Liver (tissue), 8 donors: ENCODE measurements at regions not wholly inside any gene's neighbourhood (a gene's known extent, or its start where the extent isn't known, plus 50 kb on each side); places are given as distances from the start of the nearest gene placed in this dataset.

Source experiments
- DNase-seq: peaks from one replicate; pipeline ENCODE4 v3.0.0-alpha.2; 2017; ENCODE audit warnings: low spot score
- H3K27ac ChIP-seq, 2 donors: one replicate each; pipeline ENCODE4 v1.7.0; 2013; ENCODE audit warnings: inconsistent platforms in 2 of 2, low read length in 2 of 2, control low read depth in 1 of 2, low read depth in 1 of 2, mild to moderate bottlenecking in 1 of 2
- H3K27me3 ChIP-seq, 4 donors: one replicate each; pipeline versions ENCODE4 v1.6.1 to v1.7.0; 2013; ENCODE audit warnings: low read length in 3 of 4, inconsistent platforms in 1 of 4, mild to moderate bottlenecking in 1 of 4, moderate library complexity in 1 of 4; ENCODE audit not compliant: control insufficient read depth in 4 of 4, insufficient read depth in 4 of 4
- H3K36me3 ChIP-seq, 4 donors: one replicate each; pipeline versions ENCODE4 v1.6.1 to v1.7.0; 2013; ENCODE audit warnings: low read length in 3 of 4, mild to moderate bottlenecking in 3 of 4, low read depth in 1 of 4, moderate library complexity in 1 of 4; ENCODE audit not compliant: control insufficient read depth in 4 of 4, insufficient read depth in 3 of 4
- H3K4me1 ChIP-seq, 4 donors: one replicate each; pipeline versions ENCODE4 v1.6.1 to v1.7.0; 2013; ENCODE audit warnings: low read length in 3 of 4, mild to moderate bottlenecking in 3 of 4, moderate library complexity in 1 of 4; ENCODE audit not compliant: control insufficient read depth in 4 of 4, insufficient read depth in 4 of 4
- H3K4me3 ChIP-seq, 3 donors: one replicate each; pipeline versions ENCODE4 v1.6.1 to v1.7.0; 2013; ENCODE audit warnings: low read length in 3 of 3, control low read depth in 1 of 3, low read depth in 1 of 3, mild to moderate bottlenecking in 1 of 3
- H3K9ac ChIP-seq, 2 donors: one replicate each; pipeline ENCODE4 v1.7.0; 2013; ENCODE audit warnings: low read length in 2 of 2, mild to moderate bottlenecking in 2 of 2, moderate library complexity in 2 of 2, control low read depth in 1 of 2, low read depth in 1 of 2
- H3K9me3 ChIP-seq, 4 donors: one replicate each; pipeline versions ENCODE4 v1.6.1 to v1.7.0; 2013; ENCODE audit warnings: low read length in 3 of 4; ENCODE audit not compliant: control insufficient read depth in 4 of 4
- EGR1 ChIP-seq, 2 donors: IDR thresholded peaks; 2 replicates each; pipeline ENCODE4 v1.6.1; 2016 to 2018; ENCODE audit warnings: antibody characterized with exemption in 2 of 2, low read depth in 2 of 2
- FOXA1 ChIP-seq: IDR thresholded peaks from 2 replicates; pipeline ENCODE4 v1.6.1; 2016; ENCODE audit warnings: antibody characterized with exemption
- FOXA2 ChIP-seq: IDR thresholded peaks from 2 replicates; pipeline ENCODE4 v1.6.1; 2016; ENCODE audit warnings: antibody characterized with exemption
- GABPA ChIP-seq, 2 donors: IDR thresholded peaks in 1 of 2; conservative IDR thresholded peaks in 1 of 2; 2 replicates each; pipeline ENCODE4 v1.6.1; 2016; ENCODE audit warnings: antibody characterized with exemption in 2 of 2, mild to moderate bottlenecking in 1 of 2, moderate library complexity in 1 of 2
- HNF4A ChIP-seq, 2 donors: conservative IDR thresholded peaks; 2 replicates each; pipeline ENCODE4 v1.6.1; 2016; ENCODE audit warnings: antibody characterized with exemption in 2 of 2, mild to moderate bottlenecking in 2 of 2
- HNF4G ChIP-seq: IDR thresholded peaks from 2 replicates; pipeline ENCODE4 v1.6.1; 2016; ENCODE audit warnings: antibody characterized with exemption
- JUND ChIP-seq, 2 donors: IDR thresholded peaks; 2 replicates each; pipeline ENCODE4 v1.6.1; 2016; ENCODE audit warnings: antibody characterized with exemption in 2 of 2
- NR2F2 ChIP-seq: IDR thresholded peaks from 2 replicates; pipeline ENCODE4 v1.6.1; 2016; ENCODE audit warnings: antibody characterized with exemption
- RAD21 ChIP-seq, 2 donors: IDR thresholded peaks; 2 replicates each; pipeline ENCODE4 v1.6.1; 2016; ENCODE audit warnings: antibody characterized with exemption in 2 of 2, mild to moderate bottlenecking in 2 of 2
- RXRA ChIP-seq, 2 donors: IDR thresholded peaks; 2 replicates each; pipeline ENCODE4 v1.6.1; 2017 to 2018; ENCODE audit warnings: antibody characterized with exemption in 2 of 2, mild to moderate bottlenecking in 1 of 2
- SP1 ChIP-seq: IDR thresholded peaks from 2 replicates; pipeline ENCODE4 v1.6.1; 2018; ENCODE audit warnings: antibody characterized with exemption, mild to moderate bottlenecking
- TAF1 ChIP-seq: conservative IDR thresholded peaks from 2 replicates; pipeline ENCODE4 v1.6.1; 2016; ENCODE audit warnings: antibody characterized with exemption, mild to moderate bottlenecking
- YY1 ChIP-seq: IDR thresholded peaks from 2 replicates; pipeline ENCODE4 v1.6.1; 2016; ENCODE audit warnings: antibody characterized with exemption, mild to moderate bottlenecking
- WGBS: extraction: QIAGEN DNeasy Blood & Tissue Kit; methylation state at CpG from one replicate; pipeline ENCODE4 v1.1.7; 2013; 5-methylcytosine and 5-hydroxymethylcytosine counted together
- TF ChIP-seq, protein P1 (sequence below): fragments of 150-350 bp; IDR thresholded peaks from 2 replicates; pipeline ENCODE4 v1.5.1; 2017; ENCODE audit warnings: improper control_type of control experiment, low read depth, low read length; ENCODE audit not compliant: missing input control
- TF ChIP-seq, protein P2 (sequence below): IDR thresholded peaks from 2 replicates; pipeline ENCODE4 v1.6.1; 2016; ENCODE audit warnings: antibody characterized with exemption, mild to moderate bottlenecking
- TF ChIP-seq, protein P3 (sequence below): IDR thresholded peaks from 2 replicates; pipeline ENCODE4 v1.6.1; 2016; ENCODE audit warnings: antibody characterized with exemption
- TF ChIP-seq, protein P4 (sequence below): IDR thresholded peaks from 2 replicates; pipeline ENCODE4 v1.6.1; 2016; ENCODE audit warnings: antibody characterized with exemption
- TF ChIP-seq, protein P5 (sequence below): IDR thresholded peaks from 2 replicates; pipeline ENCODE4 v1.6.1; 2016; ENCODE audit warnings: antibody characterized with exemption
- donor health status: healthy.
- donor health status: healthy.
- donor health status: healthy.
- donor health status: healthy.
- donor health status: healthy.

DNA sequence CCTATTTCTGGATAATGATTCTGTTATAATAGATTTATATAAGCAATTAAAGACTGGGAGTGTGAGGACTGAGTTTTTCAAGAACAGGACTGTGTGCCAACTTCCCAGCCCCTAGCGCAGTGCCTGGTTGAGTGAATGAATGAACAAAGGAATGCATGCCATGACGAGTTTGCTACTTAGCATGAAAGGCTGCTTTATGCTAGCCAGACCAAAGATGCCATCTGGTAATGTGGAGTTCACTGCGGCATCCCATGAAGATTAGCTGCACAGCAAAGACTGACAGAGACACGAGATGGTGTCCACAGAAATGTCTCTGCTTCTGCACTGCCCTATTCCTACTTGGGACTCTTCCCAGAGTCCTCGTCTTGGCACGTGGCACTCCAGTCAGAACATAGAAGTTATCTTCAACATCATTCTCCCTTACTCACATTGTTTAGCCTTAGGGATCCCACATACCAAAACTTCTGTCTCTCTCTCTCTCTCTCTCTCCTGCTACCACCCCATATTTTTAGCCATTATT lies 283.9 kb upstream of the CTNNB1 start:
- peaks cover 2 to 27% (median 18%) of the 10 kb centered on the region in 4 donors for H3K4me1 ChIP-seq
- DNase-seq: no peak
- no peaks in the 10 kb centered on the region for H3K9me3 ChIP-seq
- WGBS: 94% methylated on average over 6 of the region's 6 CpGs
- no peak overlapping the region for H3K27ac ChIP-seq
- no peak overlapping the region for H3K4me3 ChIP-seq
- H3K27me3 ChIP-seq: no peaks in the 10 kb centered on the region
- no peak for TF ChIP-seq RXRA (IDR thresholded peaks at IDR 0.05)
- no peak for TF ChIP-seq HNF4G
- no peak for TF ChIP-seq JUND (IDR thresholded peaks at IDR 0.05)
- TF ChIP-seq, protein P1, sequence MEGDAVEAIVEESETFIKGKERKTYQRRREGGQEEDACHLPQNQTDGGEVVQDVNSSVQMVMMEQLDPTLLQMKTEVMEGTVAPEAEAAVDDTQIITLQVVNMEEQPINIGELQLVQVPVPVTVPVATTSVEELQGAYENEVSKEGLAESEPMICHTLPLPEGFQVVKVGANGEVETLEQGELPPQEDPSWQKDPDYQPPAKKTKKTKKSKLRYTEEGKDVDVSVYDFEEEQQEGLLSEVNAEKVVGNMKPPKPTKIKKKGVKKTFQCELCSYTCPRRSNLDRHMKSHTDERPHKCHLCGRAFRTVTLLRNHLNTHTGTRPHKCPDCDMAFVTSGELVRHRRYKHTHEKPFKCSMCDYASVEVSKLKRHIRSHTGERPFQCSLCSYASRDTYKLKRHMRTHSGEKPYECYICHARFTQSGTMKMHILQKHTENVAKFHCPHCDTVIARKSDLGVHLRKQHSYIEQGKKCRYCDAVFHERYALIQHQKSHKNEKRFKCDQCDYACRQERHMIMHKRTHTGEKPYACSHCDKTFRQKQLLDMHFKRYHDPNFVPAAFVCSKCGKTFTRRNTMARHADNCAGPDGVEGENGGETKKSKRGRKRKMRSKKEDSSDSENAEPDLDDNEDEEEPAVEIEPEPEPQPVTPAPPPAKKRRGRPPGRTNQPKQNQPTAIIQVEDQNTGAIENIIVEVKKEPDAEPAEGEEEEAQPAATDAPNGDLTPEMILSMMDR: no peak
- TF ChIP-seq, protein P2, sequence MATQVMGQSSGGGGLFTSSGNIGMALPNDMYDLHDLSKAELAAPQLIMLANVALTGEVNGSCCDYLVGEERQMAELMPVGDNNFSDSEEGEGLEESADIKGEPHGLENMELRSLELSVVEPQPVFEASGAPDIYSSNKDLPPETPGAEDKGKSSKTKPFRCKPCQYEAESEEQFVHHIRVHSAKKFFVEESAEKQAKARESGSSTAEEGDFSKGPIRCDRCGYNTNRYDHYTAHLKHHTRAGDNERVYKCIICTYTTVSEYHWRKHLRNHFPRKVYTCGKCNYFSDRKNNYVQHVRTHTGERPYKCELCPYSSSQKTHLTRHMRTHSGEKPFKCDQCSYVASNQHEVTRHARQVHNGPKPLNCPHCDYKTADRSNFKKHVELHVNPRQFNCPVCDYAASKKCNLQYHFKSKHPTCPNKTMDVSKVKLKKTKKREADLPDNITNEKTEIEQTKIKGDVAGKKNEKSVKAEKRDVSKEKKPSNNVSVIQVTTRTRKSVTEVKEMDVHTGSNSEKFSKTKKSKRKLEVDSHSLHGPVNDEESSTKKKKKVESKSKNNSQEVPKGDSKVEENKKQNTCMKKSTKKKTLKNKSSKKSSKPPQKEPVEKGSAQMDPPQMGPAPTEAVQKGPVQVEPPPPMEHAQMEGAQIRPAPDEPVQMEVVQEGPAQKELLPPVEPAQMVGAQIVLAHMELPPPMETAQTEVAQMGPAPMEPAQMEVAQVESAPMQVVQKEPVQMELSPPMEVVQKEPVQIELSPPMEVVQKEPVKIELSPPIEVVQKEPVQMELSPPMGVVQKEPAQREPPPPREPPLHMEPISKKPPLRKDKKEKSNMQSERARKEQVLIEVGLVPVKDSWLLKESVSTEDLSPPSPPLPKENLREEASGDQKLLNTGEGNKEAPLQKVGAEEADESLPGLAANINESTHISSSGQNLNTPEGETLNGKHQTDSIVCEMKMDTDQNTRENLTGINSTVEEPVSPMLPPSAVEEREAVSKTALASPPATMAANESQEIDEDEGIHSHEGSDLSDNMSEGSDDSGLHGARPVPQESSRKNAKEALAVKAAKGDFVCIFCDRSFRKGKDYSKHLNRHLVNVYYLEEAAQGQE: no peak
- no peak for TF ChIP-seq RAD21 (IDR thresholded peaks at IDR 0.05)
- no peak for TF ChIP-seq GABPA (IDR thresholded peaks at IDR 0.05 in 1 of 2, conservative IDR thresholded peaks at IDR 0.05 in 1 of 2)
- no peak for TF ChIP-seq YY1
- no peak for TF ChIP-seq SP1
- TF ChIP-seq HNF4A (conservative IDR thresholded peaks at IDR 0.05): no peak
- no peak for TF ChIP-seq FOXA2
- TF ChIP-seq, protein P3, sequence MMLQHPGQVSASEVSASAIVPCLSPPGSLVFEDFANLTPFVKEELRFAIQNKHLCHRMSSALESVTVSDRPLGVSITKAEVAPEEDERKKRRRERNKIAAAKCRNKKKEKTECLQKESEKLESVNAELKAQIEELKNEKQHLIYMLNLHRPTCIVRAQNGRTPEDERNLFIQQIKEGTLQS: no peak
- TF ChIP-seq NR2F2: no peak
- TF ChIP-seq EGR1 (IDR thresholded peaks at IDR 0.05; ENCODE audit: low read depth in 2 of 2): no peak
- no peak for TF ChIP-seq TAF1
- TF ChIP-seq, protein P4, sequence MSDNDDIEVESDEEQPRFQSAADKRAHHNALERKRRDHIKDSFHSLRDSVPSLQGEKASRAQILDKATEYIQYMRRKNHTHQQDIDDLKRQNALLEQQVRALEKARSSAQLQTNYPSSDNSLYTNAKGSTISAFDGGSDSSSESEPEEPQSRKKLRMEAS: no peak
- no peak for TF ChIP-seq FOXA1
- TF ChIP-seq, protein P5, sequence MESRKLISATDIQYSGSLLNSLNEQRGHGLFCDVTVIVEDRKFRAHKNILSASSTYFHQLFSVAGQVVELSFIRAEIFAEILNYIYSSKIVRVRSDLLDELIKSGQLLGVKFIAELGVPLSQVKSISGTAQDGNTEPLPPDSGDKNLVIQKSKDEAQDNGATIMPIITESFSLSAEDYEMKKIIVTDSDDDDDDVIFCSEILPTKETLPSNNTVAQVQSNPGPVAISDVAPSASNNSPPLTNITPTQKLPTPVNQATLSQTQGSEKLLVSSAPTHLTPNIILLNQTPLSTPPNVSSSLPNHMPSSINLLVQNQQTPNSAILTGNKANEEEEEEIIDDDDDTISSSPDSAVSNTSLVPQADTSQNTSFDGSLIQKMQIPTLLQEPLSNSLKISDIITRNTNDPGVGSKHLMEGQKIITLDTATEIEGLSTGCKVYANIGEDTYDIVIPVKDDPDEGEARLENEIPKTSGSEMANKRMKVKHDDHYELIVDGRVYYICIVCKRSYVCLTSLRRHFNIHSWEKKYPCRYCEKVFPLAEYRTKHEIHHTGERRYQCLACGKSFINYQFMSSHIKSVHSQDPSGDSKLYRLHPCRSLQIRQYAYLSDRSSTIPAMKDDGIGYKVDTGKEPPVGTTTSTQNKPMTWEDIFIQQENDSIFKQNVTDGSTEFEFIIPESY: no peak
- H3K36me3 ChIP-seq: no peaks in the 10 kb centered on the region
- no peak overlapping the region for H3K9ac ChIP-seq
